AG08396 (cell line): ENCODE measurements at regions not wholly inside any gene's neighbourhood (a gene's known extent, or its start where the extent isn't known, plus 50 kb on each side); places are given as distances from the start of the nearest gene placed in this dataset.

Source experiments
- DNase-seq: peaks from one replicate; pipeline ENCODE4 v3.0.0; 2012; ENCODE audit warnings: low spot score, mixed read lengths

DNA sequence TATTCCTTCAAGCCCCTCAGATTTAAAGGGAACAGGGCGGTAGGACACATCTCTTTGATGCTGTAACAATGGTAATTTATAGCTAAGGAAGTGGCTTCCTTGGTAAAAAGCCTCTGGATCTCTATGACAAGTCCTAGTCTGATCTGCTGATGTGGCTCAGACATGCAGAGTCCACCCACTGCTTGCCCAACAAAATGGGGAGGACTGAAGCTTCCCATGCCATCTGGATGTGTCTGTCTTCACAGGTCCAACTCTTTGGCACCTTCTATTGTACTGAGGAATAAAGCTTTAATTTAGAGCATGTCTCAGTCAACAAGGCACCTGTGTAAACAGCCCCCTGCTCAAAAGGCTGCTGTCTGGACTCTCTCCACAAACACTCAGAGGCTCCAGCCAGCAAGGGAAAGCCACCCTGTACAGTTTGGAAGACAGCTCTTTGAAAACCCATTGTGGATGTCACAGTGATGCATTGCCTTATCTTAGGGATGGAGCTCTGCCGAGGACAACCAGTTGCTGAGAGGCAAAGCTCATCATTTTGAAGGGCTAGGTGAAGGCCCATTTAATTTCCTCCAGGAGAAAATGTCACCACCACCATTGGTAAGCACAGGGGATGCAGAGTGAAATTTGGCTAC is 348.6 kb upstream of the GRM7 start:
- no peak for DNase-seq

DNA sequence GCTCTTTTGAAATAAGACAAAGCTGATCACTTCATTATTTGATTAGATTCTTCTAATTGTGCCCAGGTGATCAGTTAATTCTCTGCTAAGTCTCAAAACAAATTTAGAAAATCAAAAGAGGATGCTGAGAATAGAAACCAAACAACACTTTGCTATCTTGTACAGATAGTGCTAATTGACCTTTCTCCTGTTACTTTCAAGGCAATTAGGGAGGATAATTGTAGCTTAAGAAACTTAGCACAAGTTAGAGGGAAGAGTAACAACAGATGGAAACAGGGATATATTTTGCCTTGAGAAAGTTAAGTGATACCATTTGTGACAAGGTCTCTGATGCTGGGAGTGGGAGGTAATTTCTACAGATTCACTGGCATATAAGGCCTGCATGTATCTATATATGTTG is 344.8 kb upstream of the GRM7 start:
- no peak for DNase-seq

DNA sequence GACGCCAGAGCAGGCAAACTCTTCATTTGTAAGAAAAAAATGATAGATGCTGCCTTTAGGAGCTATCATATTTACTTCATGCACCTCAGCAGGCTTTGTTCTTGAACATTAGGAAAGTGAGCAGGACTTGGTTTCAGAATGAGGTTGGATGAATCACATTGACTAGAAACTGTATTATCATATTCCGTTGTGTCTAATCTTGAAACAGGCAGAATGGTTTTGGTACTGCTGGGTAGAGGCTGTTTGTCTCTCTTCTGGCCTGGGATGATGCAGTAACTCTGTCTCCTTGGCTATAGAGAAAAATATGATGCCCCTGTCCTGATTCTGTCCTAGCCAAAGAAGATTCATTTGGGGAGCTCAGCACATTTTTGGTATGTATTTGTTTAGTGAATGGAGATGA is 344.2 kb upstream of the GRM7 start:
- no peak for DNase-seq

DNA sequence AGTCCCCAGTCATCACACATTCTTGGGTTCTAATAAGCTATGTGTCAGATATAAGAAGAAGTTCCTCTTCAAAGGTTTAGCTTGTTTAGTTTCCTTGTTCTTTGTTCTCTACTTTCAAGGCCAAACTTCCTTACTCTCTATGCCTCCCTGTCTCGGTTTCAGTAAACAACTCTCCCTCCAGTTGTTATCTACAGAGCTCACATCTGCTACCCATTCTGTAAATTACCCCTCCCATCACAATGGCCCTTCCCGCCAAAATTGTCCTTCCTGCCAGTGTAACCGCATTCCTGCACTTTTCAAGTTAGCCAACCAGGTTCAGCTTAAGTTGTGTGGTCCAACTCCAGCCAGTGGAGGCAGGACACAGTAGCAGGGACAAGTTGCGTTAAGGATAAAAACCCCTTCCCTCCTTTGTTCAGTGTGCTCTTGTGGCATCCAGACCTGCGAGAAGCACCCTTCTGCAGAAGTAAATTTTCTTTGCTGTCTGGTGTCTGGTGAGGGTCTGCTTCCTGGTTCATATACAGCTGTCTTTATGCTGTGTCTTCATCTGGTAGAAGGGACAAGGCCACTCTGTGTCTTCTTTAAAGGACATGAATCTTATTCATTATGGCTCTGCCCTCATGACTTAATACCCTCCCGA is 342.1 kb upstream of the GRM7 start:
- DNase-seq = no peak

DNA sequence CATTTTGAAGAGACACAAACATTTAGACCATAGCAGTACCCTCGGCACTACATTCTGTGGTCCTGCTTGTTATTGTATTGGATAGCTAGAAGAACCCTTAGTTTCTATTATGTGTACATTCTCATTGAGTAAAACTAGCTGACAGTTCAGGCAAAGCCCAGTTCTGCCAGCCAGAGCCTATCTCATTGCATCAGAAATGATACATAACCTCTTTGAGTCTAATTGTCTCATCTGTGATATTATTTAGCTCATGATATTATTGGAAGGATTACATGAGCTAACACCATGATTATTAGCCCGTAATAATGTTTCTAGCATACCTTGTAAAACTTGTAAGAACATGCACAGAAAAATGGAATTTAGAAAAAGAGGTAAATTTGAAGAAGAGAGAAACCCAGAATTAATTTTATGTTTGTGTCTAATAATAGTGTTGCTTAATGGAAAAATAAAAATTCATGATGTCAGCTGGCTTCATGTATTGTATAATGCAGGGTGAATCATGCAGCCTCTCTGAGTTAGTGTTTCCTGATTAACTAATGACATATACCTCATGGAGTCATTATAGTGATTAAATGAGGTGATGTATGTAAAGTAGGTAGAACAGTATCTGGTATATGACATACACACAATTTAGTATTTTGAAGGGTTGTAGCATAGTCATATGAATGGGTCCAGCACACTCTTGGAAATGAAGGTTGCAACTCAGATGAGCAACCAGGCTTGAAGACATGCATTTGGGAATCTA is 339.4 kb upstream of the GRM7 start:
- DNase-seq = no peak

DNA sequence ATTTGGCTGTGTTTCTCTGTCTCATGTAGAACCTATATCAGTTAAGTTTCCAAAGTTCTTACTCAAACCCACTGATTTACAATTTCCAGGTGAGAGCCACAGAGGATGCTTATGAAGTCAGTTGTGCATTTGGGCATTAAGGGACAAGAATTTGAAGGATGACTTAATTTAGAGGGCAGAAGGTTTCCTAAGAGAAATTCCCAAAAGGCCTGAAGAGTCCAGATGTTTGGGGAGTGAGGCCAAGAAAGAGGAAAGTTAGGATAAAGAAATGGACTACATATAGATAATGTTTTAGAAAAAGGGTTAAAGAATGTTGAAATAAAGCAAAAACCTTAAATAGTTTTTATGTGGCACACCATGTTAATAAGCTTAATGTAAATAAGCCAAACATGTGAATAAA is 338.7 kb upstream of the GRM7 start:
- DNase-seq = no peak

DNA sequence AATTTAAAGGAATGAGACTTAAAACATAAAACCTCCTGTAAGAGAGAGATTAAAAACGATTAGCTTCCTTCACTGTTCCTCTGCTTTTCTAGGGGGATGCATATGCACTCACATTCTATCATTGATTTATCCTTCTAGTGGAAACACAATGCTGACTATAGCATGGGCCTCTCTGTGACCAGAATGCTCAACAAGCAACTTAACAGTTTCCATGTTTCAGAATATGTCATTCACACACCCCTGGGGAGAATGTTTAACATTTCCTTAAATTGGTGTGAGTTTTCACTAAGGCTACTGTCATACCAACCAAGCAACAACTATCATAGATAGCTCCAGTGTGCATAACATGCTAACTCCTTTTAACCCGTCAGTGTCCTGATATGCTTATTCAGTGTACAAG is 337.9 kb upstream of the GRM7 start:
- no peak for DNase-seq

DNA sequence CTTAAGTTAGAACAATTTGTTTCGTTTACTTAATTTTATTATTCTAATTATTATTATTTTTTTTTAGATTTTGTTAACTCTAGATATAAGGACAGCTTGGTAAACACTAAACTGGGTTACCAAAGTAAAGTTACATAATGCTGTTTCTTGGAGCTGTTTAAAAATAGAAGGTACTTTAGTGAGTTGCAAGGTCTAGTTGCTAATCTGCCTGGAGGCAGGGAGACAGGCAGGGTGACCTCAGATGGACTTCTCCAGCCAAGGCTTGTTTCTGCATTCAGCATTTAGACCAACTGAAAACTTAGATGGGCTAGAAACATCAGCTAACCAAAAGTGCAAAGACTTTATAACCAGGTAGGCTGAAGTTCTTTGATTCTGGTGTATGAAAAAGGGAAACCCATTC is 336.4 kb upstream of the GRM7 start:
- DNase-seq = no peak

DNA sequence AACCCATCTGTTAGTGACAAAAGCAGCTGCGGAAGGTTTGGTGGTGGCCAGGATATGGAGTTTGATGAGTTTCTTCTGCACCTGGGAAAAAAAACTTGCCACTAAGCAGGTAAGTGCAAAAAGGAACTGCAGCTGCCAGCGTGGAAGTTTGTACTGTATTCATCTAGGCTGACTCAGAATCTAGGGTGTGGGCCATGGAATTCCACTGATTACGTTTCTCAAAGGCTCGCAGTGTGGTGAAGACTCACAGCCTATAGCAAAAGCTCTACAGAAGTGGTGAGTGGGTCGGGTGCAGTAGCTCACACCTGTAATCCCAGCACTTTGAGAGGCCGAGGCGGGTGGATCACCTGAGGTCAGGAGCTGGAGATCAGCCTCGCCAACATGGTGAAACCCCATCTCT is 334.6 kb upstream of the GRM7 start:
- DNase-seq = no peak

DNA sequence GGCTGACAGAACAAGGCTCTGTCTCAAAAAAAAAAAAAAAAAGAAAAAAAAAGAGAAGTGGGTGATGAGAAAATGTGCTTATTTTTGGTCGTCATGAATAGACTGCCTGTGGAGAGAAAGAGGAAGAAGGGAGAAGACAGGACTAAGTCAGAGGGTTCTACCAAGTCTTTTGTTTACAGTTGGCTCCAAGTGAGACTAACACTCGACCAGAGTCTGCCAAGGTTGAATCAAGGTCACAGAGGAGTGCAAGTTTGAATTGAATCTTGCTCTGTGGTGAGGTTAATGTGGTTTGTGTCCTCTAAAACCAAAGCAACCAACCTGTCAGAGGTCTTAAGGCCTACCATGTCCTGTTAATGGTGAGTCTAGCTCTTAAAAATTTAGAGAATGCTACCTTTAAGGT is 334.1 kb upstream of the GRM7 start:
- no peak for DNase-seq

DNA sequence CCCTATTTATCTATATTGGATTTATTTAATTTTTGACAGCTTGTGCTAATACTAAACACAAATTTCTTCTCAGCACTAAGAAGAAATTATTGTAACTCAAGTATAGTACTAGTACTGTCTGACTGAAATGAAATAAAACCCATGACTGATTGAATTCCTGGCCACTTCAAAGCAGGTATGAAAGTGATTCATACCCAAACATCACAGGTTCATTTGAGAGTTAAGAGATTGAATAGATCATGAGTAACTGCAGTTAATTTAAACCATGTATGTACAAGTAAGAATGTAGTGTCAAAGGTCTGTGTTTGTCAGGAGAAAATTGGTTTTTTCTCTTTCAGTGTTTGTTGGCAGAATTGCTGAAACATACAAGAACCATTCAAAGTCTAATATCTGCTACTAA is 332.0 kb upstream of the GRM7 start:
- DNase-seq = no peak

DNA sequence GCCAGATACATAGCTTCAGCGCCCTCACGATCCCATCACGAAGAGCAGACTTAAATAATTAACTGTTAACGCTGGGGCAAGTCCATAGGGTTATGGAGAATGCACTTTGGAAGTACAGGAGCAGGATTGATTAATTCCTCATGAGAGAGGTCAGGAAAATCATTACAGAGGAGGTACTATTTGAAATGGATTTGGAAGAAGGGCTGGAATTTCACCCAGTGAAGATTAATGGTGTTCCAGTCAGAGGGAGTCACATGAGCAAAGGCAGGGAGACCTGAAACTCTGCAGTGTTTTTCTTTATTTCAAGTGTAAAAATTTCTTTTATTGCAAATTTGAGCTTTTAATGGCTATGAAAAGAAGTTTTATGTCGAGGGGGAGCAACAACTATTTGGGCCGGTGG is 329.8 kb upstream of the GRM7 start:
- no peak for DNase-seq

DNA sequence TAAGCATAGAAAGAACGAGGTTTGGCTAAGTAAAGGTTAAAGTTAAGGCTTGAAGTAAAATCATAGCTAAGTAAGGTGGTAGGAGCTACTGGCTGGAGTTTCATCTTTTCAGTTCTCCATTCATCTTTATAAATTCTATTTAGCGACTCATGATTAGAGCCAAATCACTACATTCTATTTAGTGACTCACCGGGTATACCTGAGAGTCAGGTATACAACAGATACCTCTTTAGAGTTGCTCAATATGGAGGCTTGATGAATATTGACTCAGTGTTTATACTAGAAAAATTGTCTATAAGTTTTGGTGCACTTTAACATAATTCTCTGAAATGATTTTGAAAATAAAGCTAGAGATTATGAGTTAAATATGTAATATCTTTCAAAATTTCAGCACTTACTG is 328.8 kb upstream of the GRM7 start:
- DNase-seq = no peak

DNA sequence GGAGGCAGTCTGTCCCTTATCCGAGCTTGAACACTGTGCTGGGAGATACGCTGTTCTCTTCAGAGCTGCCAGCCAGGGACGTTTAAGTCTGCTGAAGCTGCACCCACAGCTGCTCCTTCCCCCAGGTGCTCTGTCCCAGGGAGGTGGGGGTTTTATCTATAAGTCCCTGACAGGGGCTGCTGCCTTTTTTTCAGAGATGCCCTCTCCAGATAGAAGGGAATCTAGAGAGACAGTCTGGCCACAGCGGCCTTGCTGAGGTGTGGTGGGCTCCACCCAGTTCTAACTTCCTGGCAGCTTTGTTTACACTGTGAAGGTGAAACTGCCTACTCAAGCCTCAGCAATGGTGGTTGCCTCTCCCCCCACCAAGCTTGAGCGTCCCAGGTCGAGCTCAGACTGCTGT is 319.9 kb upstream of the GRM7 start:
- no peak for DNase-seq

DNA sequence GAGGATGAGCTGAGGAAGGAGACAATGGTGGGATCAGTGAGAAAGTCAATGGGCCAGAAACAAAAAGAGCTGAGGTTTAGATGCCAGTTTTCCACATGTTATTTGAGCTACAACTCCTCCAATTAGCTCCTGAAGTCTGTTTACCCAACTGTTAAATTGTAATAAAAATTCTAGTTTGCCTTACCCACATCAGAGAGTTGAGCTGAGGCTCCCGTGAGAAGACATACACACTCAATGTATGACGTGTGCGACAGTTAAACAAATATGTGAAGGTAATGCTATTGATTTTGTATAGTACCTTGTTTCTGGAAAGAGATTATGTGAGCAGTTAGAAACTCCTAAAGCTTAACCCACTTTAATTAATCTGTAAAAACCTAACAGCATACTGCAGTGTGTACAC is 318.1 kb upstream of the GRM7 start:
- no peak for DNase-seq

DNA sequence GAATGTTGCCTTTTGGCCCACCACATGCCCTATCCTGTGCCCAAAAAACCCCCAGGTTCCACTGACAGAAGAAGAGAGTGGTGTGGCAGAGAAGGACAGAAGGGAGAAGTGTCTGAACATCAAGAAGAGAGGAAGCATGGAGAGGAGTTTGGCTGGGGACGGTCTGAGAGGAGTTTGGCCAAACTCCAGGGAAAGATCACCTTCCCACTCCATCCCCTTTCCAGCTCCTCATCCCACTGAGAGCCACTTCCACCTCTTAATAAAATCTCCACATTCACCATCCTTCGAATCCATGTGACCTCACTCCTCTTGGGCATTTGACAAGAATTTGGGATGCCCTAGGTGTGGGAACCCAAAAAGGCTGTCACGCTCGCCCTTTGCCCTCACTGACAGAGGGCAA is 311.6 kb upstream of the GRM7 start:
- DNase-seq = no peak

DNA sequence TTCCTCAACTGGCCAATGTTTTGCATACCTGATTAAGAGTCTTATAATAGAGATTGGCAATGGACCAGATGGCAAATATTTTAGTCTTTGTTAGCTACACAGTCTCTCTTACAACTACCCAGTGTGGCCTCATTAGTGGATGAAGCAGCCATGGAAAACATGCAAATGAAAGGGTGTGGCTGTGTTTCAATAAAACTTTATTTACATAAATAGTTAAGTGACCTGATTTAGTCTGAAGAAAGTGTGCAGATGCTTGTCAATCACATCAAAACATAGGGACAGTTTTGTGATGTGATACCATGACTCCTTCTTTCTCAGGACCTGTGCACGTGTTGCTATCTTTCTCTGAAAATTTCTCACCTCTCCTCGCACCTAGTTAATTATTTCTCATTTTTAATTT is 309.8 kb upstream of the GRM7 start:
- no peak for DNase-seq

DNA sequence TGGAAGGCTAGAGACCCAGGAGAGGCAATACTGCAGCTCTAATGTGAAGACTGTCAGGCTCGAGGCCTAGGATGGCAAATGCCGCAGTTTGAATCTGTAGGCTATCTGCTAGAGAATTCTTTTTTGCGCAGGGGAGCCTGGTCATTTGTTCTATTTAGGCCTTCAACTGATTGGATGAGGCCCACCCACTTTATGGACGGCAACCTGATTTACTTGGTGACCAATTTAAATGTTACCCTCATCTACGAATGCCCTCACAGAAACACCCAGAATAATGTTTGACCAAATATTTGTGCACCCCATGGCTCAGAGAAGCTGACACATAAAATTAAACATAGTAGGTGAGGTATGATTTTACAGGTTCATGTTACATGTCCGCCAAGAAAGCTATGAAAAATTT is 300.7 kb upstream of the GRM7 start:
- no peak for DNase-seq

DNA sequence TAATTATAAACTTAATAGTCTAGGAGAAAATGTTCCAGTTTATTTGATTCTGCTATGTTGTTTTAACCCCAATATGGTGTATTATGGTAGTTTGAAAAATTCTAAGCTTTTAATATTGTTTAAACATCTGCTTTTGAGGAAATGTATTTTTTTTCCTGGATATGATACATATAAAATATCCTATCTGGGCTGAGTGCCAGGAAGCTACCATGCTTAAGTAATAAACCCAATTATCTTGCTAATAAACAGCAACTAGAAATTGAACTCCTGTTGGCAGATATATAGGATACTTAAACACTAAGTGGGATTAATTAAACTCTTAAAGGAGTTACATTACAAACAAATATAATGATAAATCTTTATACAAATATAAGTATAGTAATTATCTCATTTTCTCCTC is 293.7 kb upstream of the GRM7 start:
- DNase-seq = no peak

DNA sequence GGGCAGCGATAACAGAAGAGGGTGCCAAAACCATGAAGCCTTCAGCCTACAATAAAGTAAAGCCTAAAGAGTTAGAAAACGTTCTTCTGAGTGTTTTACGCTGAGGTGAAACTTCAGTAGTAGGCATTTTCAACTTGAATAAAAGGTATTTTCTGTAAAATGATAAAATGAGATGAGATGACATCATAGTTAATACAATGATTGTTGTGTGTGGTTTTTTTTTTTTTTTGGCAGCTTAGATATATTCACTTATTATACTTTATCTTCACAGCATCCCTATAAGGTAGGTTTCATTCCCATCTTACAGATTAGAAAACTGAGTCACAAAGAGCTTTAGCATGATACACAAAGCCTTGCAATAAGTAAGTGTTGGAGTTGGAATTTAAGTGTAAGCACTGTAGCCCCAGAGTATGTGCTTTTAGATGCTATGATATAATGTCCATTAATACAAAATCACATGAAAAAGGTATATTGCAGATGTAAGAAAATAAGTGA is 291.9 kb upstream of the GRM7 start:
- DNase-seq = no peak

DNA sequence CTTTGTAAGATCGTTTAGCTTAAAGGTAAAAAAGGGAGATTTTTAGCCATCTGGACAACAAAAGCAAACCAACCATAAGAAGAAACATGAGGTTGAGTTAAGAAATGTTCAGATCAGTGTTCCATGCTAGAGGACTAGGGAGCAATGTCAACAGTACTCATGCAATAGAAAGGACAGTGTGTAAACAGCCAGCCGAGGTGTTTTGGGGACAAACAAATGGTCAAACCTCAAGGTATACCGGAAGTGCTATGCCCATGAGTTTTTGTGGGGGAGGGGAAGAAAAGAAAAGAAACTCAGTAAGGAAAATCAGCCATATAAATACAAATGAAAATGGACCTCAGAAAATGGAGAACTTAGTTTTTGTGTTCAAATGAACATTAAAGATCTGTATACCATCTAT is 289.5 kb upstream of the GRM7 start:
- no peak for DNase-seq

DNA sequence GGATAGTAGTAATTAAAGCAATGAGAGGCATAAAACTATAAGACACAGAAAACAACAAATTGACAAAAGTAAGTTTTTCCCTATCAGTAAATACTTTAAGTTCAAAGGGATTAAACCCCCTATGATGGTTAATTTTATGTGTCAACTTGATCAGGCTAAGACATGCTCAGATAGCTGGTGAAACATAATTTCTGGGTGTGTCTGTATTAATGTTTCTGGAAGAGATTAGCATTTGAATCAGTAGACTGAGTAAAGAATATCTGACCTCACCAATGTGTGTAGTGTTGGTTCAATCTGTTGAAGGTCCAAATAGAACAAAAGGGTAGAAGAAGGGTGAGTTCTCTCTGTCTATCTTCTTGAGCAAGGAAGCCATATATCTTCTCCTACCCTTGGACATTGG is 283.3 kb upstream of the GRM7 start:
- no peak for DNase-seq

DNA sequence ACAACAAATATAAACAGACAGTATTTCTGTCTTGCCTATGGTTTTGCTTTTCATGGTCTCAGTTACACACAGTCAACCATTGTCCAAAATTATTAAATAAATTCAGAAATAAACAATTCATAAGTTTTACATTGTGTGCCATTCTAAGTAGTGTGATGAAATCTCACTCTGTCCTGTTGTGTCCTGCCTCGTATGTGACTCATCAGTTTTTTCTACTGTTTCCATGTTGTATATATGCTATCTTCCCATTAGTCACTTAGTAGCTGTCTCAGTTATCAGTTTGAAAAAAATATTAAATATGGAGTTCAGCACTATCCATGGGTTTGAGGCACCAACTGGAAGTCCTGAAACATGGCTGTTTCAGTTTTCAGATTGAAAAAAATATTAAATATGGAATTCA is 282.4 kb upstream of the GRM7 start:
- no peak for DNase-seq

DNA sequence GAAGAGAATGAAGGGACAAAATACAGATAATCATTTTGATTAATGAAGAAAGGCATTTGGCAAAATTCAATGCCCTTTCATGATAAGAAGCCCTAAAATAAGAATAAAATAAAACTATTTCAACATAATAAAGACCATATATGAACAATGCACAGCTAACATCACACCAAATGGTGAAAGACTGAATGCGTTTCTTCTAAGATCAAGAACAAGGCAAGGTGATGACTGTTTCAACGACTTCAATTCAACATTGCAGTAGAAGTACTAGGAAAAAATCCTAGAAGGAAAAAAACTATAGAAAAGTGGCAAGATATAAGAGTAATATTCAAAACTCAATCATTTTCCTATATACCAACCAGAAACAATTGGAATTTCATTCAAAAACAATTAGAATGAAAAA is 280.1 kb upstream of the GRM7 start:
- no peak for DNase-seq
